ENCODE measurements at regions not wholly inside any gene's neighbourhood (a gene's known extent, or its start where the extent isn't known, plus 50 kb on each side); places are given as distances from the start of the nearest gene placed in this dataset.
A peak's percentile ranks its signal among the peaks of the same experiment; 100 is the strongest.

- WGBS: 84% methylated on average over 1 of the region's 1 CpG
- Histone ChIP-seq H3K27me3 (ENCODE audit: control insufficient read depth in 4 of 4, insufficient read depth in 4 of 4, low read length in 3 of 4) (no peaks in the 10 kb centered on the region), H3K27ac (ENCODE audit: low read depth in 1 of 2, low read length in 2 of 2) (no peak overlapping the region), H3K9me3 (ENCODE audit: control insufficient read depth in 4 of 4, low read length in 3 of 4) (no peaks in the 10 kb centered on the region), H3K4me1 (ENCODE audit: control insufficient read depth in 4 of 4, insufficient read depth in 4 of 4, low read length in 3 of 4) (no peaks in the 10 kb centered on the region), H3K4me3 (ENCODE audit: low read depth in 1 of 3, low read length in 3 of 3) (no peak overlapping the region), H3K36me3 (ENCODE audit: control insufficient read depth in 4 of 4, insufficient read depth in 3 of 4, low read depth in 1 of 4, low read length in 3 of 4) (no peaks in the 10 kb centered on the region), H3K9ac (ENCODE audit: low read depth in 1 of 2, low read length in 2 of 2) (no peak overlapping the region)
- no peak for DNase-seq (ENCODE audit: low spot score)
- TF ChIP-seq NR2F2 (IDR thresholded peaks at IDR 0.05): no peak
- TF ChIP-seq YY1 (IDR thresholded peaks at IDR 0.05): no peak
- TF ChIP-seq CTCF (IDR thresholded peaks at IDR 0.05; ENCODE audit: low read depth, low read length, missing input control): no peak
- no peak for TF ChIP-seq GABPA (IDR thresholded peaks at IDR 0.05 in 1 of 2, conservative IDR thresholded peaks at IDR 0.05 in 1 of 2)
- no peak for TF ChIP-seq TAF1 (conservative IDR thresholded peaks at IDR 0.05)
Measured at GRCh38 chr1:88070956-88071355, 613.1 kb upstream of the PKN2 start.

DNA sequence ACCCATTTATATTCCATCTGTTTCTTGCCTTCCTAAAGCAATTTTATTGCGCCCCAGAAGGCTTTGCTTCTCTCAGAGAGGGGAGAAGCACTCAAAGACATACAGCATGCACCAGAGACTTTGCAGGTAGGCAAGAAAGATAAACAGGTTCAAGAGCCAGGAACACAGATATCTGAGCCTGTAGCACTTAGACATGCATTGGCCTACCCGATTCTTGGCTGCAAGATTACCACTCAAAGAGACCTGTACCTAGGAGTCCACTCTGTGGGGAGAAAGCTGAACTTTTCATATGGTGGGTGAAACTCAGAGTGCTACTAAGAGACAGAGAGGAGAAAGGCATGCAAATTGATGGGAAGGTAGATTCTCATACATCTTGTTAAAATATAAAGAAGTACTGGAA lies 609.4 kb upstream of the PKN2 start:
- Histone ChIP-seq H3K9ac (ENCODE audit: low read depth in 1 of 2, low read length in 2 of 2) (no peak overlapping the region), H3K27me3 (ENCODE audit: control insufficient read depth in 4 of 4, insufficient read depth in 4 of 4, low read length in 3 of 4) (no peaks in the 10 kb centered on the region), H3K36me3 (ENCODE audit: control insufficient read depth in 4 of 4, insufficient read depth in 3 of 4, low read depth in 1 of 4, low read length in 3 of 4) (no peaks in the 10 kb centered on the region), H3K4me3 (ENCODE audit: low read depth in 1 of 3, low read length in 3 of 3) (no peak overlapping the region), H3K4me1 (ENCODE audit: control insufficient read depth in 4 of 4, insufficient read depth in 4 of 4, low read length in 3 of 4) (no peaks in the 10 kb centered on the region), H3K27ac (ENCODE audit: low read depth in 1 of 2, low read length in 2 of 2) (no peak overlapping the region), H3K9me3 (ENCODE audit: control insufficient read depth in 4 of 4, low read length in 3 of 4) (no peaks in the 10 kb centered on the region)
- DNase-seq (ENCODE audit: low spot score): no peak
- TF ChIP-seq JUND (IDR thresholded peaks at IDR 0.05): no peak
- no peak for TF ChIP-seq RAD21 (IDR thresholded peaks at IDR 0.05)
- no peak for TF ChIP-seq HNF4G (IDR thresholded peaks at IDR 0.05)
- TF ChIP-seq, protein P1, sequence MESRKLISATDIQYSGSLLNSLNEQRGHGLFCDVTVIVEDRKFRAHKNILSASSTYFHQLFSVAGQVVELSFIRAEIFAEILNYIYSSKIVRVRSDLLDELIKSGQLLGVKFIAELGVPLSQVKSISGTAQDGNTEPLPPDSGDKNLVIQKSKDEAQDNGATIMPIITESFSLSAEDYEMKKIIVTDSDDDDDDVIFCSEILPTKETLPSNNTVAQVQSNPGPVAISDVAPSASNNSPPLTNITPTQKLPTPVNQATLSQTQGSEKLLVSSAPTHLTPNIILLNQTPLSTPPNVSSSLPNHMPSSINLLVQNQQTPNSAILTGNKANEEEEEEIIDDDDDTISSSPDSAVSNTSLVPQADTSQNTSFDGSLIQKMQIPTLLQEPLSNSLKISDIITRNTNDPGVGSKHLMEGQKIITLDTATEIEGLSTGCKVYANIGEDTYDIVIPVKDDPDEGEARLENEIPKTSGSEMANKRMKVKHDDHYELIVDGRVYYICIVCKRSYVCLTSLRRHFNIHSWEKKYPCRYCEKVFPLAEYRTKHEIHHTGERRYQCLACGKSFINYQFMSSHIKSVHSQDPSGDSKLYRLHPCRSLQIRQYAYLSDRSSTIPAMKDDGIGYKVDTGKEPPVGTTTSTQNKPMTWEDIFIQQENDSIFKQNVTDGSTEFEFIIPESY (IDR thresholded peaks at IDR 0.05): no peak
- TF ChIP-seq EGR1 (IDR thresholded peaks at IDR 0.05; ENCODE audit: low read depth in 2 of 2): no peak
- TF ChIP-seq GABPA (IDR thresholded peaks at IDR 0.05 in 1 of 2, conservative IDR thresholded peaks at IDR 0.05 in 1 of 2): no peak
- no peak for TF ChIP-seq TAF1 (conservative IDR thresholded peaks at IDR 0.05)
- TF ChIP-seq YY1 (IDR thresholded peaks at IDR 0.05): no peak
- 95% methylated on average over 2 of the region's 2 CpGs for WGBS

DNA sequence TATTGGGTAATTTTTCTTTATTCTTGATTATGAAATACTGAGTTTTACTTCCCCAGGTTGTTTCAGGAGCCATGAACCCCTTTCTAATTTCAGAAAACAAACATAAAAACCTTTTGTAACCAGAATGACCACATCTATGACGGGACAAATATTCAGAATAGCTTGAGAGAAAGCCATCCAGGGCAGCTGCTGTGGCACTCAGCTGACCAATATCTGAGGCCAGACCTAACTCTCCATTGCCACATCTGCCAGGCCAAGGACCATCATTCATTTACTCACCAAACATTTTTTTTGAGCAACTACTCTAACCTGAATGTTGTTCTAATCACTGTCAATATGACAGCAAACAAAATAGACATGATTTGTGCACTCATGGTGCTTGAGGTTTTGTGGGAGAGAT lies 608.3 kb upstream of the PKN2 start:
- no peaks in the 10 kb centered on the region for H3K9me3 ChIP-seq (ENCODE audit: control insufficient read depth in 4 of 4, low read length in 3 of 4)
- DNase-seq (ENCODE audit: low spot score): no peak
- TF ChIP-seq EGR1 (IDR thresholded peaks at IDR 0.05; ENCODE audit: low read depth in 2 of 2) (no peak), RXRA (IDR thresholded peaks at IDR 0.05) (peak in 1 of 2 donors; percentile 3)
- no peaks in the 10 kb centered on the region for H3K36me3 ChIP-seq (ENCODE audit: control insufficient read depth in 4 of 4, insufficient read depth in 3 of 4, low read depth in 1 of 4, low read length in 3 of 4)
- H3K27ac ChIP-seq (ENCODE audit: low read depth in 1 of 2, low read length in 2 of 2): no peak overlapping the region
- H3K9ac ChIP-seq (ENCODE audit: low read depth in 1 of 2, low read length in 2 of 2): no peak overlapping the region
- no peaks in the 10 kb centered on the region for H3K27me3 ChIP-seq (ENCODE audit: control insufficient read depth in 4 of 4, insufficient read depth in 4 of 4, low read length in 3 of 4)
- no peaks in the 10 kb centered on the region for H3K4me1 ChIP-seq (ENCODE audit: control insufficient read depth in 4 of 4, insufficient read depth in 4 of 4, low read length in 3 of 4)
- H3K4me3 ChIP-seq (ENCODE audit: low read depth in 1 of 3, low read length in 3 of 3): no peak overlapping the region
- WGBS: 51% methylated on average over 1 of the region's 1 CpG
